Activated CD8-positive, alpha-beta T cell treated with anti-CD3 and anti-CD28 coated beads, Interleukin-2, amount 10 ng/mL, durations not matched to agents 7 days and 5 days (primary cell): ENCODE measurements at regions not wholly inside any gene's neighbourhood (a gene's known extent, or its start where the extent isn't known, plus 50 kb on each side); places are given as distances from the start of the nearest gene placed in this dataset.

Experiments used
- ATAC-seq: fragments of 150-1000 bp; cut with Tn5 transposase; one replicate; pipeline ENCODE4 v1.10.0; 2021; ENCODE audit warnings: moderate library complexity
- CTCF ChIA-PET: fragments of 350-600 bp; sonication (Branson Sonifier 250); formaldehyde crosslinking; loops from one replicate; lab custom pipeline; 2021; ENCODE audit warnings: antibody characterized with exemption; lab: Charles Lee
- POLR2A ChIA-PET: fragments of 350-600 bp; sonication (Branson Sonifier 250); formaldehyde crosslinking; loops from one replicate; lab custom pipeline; 2021; ENCODE audit warnings: antibody characterized with exemption; lab: Charles Lee
- DNase-seq: peaks from one replicate; pipeline ENCODE4 v3.0.0-alpha.2; 2020
- H3K27ac Mint-ChIP-seq: one replicate; pipeline ENCODE4 v1.8.0; 2021; ENCODE audit warnings: mild to moderate bottlenecking, mixed read lengths
- H3K27me3 Mint-ChIP-seq: one replicate; pipeline ENCODE4 v1.8.0; 2021; ENCODE audit warnings: low read depth, mixed read lengths
- H3K36me3 Mint-ChIP-seq: one replicate; pipeline ENCODE4 v1.8.0; 2021; ENCODE audit warnings: low read depth, mixed read lengths
- H3K4me1 Mint-ChIP-seq: one replicate; pipeline ENCODE4 v1.8.0; 2021; ENCODE audit warnings: low read depth, mixed read lengths
- H3K4me3 Mint-ChIP-seq: one replicate; pipeline ENCODE4 v1.8.0; 2021; ENCODE audit warnings: mild to moderate bottlenecking, mixed read lengths
- H3K9me3 Mint-ChIP-seq: one replicate; pipeline ENCODE4 v1.8.0; 2022; ENCODE audit warnings: mixed read lengths; ENCODE audit not compliant: insufficient read depth

DNA sequence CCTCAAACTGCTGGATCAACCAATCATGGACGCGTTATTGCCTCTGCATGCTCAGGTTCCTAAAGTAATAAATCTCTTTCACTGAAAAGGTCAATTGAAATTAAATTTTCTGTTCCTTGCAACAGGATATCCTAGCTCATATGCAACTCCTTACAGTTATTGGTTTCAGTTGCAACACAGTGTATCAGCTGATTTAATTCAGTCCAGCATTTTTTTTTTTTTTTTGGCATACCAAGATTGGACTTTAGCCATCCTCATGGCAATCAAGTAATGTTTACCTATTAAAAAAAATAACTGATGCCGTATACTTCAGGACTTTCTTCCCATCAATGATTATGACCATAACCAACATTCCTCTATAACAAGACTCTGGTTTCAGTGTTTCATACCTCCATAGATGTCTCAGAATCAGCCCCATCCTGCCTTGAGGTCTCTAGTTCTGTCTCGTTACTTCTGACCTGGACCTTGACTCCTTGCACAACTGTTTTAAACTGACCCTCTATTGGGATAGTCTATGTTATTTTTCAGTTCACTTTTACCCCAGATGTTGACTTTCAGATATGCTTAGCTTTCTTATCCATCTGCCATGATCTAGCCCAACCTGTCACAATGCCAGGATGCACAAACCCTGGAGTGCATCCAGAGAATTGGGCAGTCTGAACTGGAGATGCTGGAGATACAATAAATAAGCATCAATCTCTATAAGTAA, 265.0 kb upstream of the GADL1 start:
- no peak overlapping the region for H3K4me3 Mint-ChIP-seq
- CTCF ChIA-PET = no interaction called here
- H3K27ac Mint-ChIP-seq = no peak overlapping the region
- POLR2A ChIA-PET = no interaction called here
- DNase-seq (no peak), ATAC-seq (no peak)
- no peaks in the 10 kb centered on the region for H3K36me3 Mint-ChIP-seq
- no peaks in the 10 kb centered on the region for H3K27me3 Mint-ChIP-seq
- no peaks in the 10 kb centered on the region for H3K9me3 Mint-ChIP-seq
- peaks cover 6% of the 10 kb centered on the region for H3K4me1 Mint-ChIP-seq

DNA sequence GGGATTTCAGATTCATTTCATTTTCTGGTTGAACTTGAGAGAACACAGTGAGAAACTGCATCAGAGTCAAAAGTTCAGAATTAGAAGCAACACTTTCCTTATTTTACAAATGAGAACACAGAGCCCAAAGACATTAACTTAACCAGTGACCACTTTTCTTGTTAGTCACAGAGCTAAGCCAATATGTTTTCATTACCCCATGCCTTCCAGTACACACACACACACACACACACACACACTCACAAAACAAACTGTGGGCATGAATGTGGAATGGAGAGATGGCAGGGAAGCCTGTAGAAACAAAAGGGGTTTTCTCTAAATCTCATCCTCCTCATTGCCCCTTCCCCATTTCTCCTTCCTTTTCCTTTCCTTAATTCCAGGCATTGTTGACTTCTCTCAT, 267.4 kb upstream of the GADL1 start:
- no peaks in the 10 kb centered on the region for H3K36me3 Mint-ChIP-seq
- ATAC-seq (no peak), DNase-seq (no peak)
- peaks cover 4% of the 10 kb centered on the region for H3K4me1 Mint-ChIP-seq
- H3K27ac Mint-ChIP-seq = no peak overlapping the region
- ChIA-PET POLR2A (no interaction called here), CTCF (no interaction called here)
- H3K27me3 Mint-ChIP-seq = no peaks in the 10 kb centered on the region
- H3K4me3 Mint-ChIP-seq = no peak overlapping the region
- H3K9me3 Mint-ChIP-seq = no peaks in the 10 kb centered on the region

DNA sequence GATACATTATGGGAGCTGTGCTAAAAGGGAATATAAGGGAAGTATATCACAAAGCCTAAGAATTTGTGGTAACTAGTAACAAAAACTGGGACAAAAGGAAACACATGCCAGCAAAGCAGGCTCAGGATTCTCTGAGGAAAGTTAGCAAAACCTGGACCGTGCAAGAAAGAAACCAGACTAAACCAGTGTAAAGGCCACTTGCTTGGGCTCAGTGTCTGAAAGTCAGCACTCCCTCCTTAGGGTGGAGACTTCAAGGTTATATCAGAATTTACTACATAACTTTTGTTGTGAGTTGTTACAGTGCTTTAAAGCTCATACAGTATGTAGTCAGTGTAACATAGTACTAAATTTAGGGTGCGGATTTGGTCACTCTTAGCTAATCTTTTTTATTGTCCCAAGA, 269.9 kb upstream of the GADL1 start:
- Mint-ChIP-seq H3K9me3 (no peaks in the 10 kb centered on the region), H3K27ac (no peak overlapping the region), H3K4me3 (no peak overlapping the region), H3K36me3 (no peaks in the 10 kb centered on the region), H3K27me3 (no peaks in the 10 kb centered on the region), H3K4me1 (no peaks in the 10 kb centered on the region)
- no peak for DNase-seq
- ChIA-PET CTCF (interaction anchor here (1.5 kb wide), 1 partner anchor 9 kb away, joined by 3 read pairs; no protein-coding TSS in a partner anchor), POLR2A (no interaction called here)
- no peak for ATAC-seq

DNA sequence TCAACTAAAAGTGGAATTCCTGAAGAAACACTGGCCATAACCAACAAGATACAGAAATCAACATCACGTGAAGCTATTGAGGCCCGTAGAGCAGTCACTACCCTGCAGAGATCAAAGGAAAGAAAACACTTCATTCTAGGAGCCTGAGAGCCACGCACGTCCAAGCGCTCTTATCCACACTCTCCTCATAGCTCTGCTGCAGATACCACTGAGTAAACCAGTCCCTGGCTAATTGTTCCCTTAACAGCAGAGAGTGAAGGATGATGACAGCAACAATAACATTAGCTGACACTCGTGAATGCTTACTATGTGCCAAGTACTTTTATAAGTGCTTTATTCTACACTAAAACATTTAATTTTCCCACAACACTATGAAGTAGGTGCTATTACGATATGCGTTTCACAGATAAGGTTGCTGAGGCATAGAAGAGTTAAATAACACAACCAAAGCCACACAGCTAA, 271.0 kb upstream of the GADL1 start:
- DNase-seq (no peak), ATAC-seq (no peak)
- Mint-ChIP-seq H3K27me3 (no peaks in the 10 kb centered on the region), H3K27ac (no peak overlapping the region), H3K4me3 (no peak overlapping the region), H3K9me3 (no peaks in the 10 kb centered on the region), H3K36me3 (no peaks in the 10 kb centered on the region), H3K4me1 (no peaks in the 10 kb centered on the region)
- POLR2A ChIA-PET = no interaction called here
- CTCF ChIA-PET = interaction anchor here (1.5 kb wide), 1 partner anchor 10 kb away, joined by 3 read pairs; no protein-coding TSS in a partner anchor

DNA sequence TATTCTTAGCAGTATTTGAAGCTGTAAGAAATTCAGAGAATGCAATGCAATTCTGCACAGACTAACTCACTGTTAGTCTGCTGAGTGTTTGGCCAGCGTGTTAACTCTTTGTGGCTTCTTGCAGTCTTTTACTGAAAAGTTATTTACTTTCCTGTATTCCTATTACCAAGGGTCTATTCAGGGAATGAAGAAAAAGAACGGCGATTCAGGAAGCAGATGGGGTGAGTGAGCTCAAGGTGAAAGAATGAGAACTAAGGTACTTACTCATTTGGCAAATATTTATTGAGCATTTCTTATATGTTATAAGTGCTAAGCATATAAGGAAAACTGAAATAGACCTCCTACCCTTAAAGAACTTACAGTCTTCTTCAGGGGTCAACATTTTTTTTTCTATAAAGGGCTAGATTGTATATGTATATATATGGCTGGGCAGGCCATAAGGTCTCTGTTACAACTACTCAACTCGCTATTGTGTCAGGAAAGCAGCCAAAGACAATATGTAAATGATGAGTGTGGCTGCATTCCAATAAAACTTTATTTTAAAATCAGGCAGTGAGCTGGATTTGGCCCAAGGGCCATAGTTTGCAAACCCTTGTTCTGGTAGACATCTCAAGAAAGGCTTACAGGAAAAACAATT, 271.9 kb upstream of the GADL1 start:
- H3K4me3 Mint-ChIP-seq = no peak overlapping the region
- H3K36me3 Mint-ChIP-seq = no peaks in the 10 kb centered on the region
- H3K9me3 Mint-ChIP-seq = no peaks in the 10 kb centered on the region
- CTCF ChIA-PET = no interaction called here
- H3K4me1 Mint-ChIP-seq = no peaks in the 10 kb centered on the region
- no peaks in the 10 kb centered on the region for H3K27me3 Mint-ChIP-seq
- ATAC-seq = no peak
- no peak overlapping the region for H3K27ac Mint-ChIP-seq
- no peak for DNase-seq
- POLR2A ChIA-PET = no interaction called here

DNA sequence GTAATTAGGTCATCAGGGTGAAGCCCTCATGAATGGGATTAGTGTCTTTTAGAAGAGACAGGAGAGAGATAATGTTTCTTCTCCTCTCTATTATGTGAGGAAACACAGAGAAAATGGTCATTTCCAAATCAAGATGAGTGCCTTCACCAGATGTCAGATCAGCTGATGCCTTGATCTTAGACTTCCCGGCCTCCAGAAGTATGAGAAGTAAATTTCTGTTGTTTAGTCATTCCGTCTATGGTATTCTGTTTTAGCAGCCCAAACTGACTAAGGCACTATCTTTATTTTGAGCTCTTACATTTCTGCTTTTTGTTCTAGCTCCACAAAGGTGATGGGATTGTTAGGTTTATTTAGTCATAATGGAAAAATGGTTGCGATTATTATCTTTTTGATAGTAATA, 273.2 kb upstream of the GADL1 start:
- DNase-seq (no peak), ATAC-seq (no peak)
- ChIA-PET CTCF (no interaction called here), POLR2A (no interaction called here)
- Mint-ChIP-seq H3K36me3 (no peaks in the 10 kb centered on the region), H3K9me3 (no peaks in the 10 kb centered on the region), H3K4me1 (no peaks in the 10 kb centered on the region), H3K4me3 (no peak overlapping the region), H3K27me3 (no peaks in the 10 kb centered on the region), H3K27ac (no peak overlapping the region)

DNA sequence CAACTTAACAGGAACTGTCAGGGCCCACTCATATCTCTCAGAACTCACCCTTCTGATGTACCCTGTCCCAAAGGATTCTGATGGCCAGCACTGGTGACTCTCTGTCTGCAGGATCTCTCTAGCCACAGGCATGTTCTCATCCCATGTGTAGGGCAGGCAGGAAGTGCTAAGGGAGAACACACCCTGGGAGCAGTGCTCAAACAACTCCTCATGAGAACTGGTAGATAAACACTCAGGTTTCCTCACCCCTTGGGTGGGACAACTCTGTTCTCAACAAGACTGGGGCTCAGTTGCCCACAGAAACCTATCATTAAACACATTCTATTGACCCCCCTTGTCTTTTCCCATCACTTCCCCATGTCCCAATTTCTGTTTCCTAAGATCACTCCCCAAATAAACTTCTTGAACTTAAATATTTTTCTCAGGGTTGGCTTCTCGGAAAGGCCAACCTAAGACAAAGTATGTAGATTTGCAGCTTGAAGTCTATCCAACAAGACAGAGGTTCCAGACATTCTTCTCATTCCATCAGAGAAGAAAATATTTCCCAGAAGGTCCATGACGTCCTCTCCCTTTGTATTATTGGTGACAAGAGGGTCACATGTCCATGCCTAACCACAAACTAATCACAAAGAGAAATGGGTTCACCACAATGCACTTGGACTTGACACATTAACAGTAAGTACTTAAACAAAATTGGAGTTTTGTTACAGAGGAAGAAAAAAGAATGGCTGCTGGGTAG, 276.6 kb upstream of the GADL1 start:
- CTCF ChIA-PET = no interaction called here
- ATAC-seq (no peak), DNase-seq (no peak)
- Mint-ChIP-seq H3K4me3 (no peak overlapping the region), H3K9me3 (no peaks in the 10 kb centered on the region), H3K27me3 (no peaks in the 10 kb centered on the region), H3K27ac (no peak overlapping the region), H3K36me3 (no peaks in the 10 kb centered on the region), H3K4me1 (no peaks in the 10 kb centered on the region)
- POLR2A ChIA-PET = no interaction called here

DNA sequence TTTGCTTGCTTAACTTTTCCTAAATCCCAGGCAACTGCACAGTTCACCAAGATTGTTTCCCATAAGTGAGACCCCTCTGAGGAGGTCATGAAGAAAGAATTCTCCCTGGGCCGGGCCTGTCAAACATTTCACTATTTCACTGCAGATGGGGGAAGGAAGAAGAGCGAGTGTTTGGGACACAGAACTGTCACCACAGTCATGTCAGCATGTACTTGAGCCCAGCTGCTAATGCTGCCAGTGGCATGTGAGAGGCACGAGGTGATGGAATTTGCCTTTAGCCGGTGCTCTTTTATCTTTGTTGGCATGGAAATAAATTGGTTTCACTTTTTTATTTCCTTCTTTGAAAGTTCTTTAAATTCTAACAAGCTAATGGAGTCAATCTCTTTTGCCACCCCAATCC, 277.9 kb upstream of the GADL1 start:
- no peak for DNase-seq
- CTCF ChIA-PET = no interaction called here
- Mint-ChIP-seq H3K4me1 (no peaks in the 10 kb centered on the region), H3K27me3 (no peaks in the 10 kb centered on the region), H3K36me3 (no peaks in the 10 kb centered on the region), H3K4me3 (no peak overlapping the region), H3K27ac (no peak overlapping the region), H3K9me3 (no peaks in the 10 kb centered on the region)
- POLR2A ChIA-PET = no interaction called here
- ATAC-seq = no peak

DNA sequence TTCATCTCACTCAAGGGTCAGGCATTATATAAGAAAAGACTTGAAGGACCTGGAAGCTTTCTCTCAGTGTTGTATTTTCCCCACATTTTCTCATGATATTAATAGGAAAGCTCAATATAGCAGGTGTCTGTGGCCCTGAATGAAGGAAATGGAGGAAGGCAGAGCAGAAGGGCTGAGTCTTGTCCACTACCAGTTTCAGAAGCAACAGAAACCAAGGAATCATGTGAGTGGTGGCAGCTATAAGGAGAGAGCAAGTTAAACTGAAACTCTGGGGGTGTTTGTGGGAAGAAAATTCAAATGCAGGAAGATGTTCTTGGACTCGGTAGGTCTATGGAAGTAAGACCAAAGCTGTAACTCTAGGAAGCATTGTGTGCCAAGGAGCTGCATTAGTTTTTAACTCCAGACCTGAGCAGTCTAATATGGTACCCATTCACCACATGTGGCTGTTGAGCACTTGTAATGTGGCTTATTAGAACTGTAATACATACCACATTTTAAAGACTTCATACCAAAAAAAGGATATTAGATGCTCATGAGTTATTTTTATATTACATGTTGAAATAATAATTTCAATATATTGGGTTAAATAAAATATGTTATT, 278.8 kb upstream of the GADL1 start:
- H3K27me3 Mint-ChIP-seq = no peaks in the 10 kb centered on the region
- DNase-seq (no peak), ATAC-seq (no peak)
- no peaks in the 10 kb centered on the region for H3K4me1 Mint-ChIP-seq
- no peaks in the 10 kb centered on the region for H3K36me3 Mint-ChIP-seq
- POLR2A ChIA-PET = no interaction called here
- no peaks in the 10 kb centered on the region for H3K9me3 Mint-ChIP-seq
- CTCF ChIA-PET = no interaction called here
- H3K4me3 Mint-ChIP-seq = no peak overlapping the region
- no peak overlapping the region for H3K27ac Mint-ChIP-seq

DNA sequence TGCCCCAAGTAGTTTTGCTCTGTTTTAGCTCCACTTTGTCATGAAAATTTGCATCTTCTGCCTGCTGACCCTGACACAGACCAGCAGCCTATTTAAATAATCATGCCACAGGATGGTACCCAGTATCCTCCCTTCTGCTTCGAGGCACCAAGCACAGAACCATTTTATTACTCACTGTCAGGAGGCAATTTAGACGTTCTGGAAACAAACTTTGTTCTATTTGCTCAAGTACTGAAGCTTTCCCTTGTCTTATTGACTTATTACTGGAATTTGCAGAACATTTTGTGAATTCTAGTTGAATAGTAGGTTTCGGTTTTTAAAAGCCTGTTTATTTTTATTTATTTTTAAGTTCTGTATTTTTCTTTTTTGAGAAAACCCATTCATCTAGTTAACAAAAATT, 279.6 kb upstream of the GADL1 start:
- H3K27ac Mint-ChIP-seq = no peak overlapping the region
- POLR2A ChIA-PET = no interaction called here
- H3K4me3 Mint-ChIP-seq = no peak overlapping the region
- DNase-seq = no peak
- no peaks in the 10 kb centered on the region for H3K36me3 Mint-ChIP-seq
- CTCF ChIA-PET = no interaction called here
- H3K9me3 Mint-ChIP-seq = no peaks in the 10 kb centered on the region
- no peak for ATAC-seq
- H3K27me3 Mint-ChIP-seq = no peaks in the 10 kb centered on the region
- H3K4me1 Mint-ChIP-seq = no peaks in the 10 kb centered on the region

DNA sequence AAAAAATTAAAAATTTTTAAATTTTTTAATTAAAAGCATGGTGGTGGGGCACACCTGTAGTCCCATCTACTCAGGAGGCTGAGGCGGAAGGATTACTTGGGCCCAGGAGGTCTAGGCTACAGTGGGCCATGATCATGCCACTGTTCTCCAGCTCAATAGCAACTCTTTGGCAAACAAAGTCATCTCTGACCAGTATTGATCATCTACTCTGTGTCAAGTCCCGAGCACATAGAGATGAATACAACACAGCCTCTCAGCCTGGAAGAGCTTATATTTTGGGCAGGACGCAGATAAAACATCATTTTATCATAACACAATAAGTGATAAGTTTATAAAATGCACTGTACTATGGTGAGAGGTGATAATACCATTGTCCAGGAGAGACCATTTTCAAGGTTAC, 281.6 kb upstream of the GADL1 start:
- DNase-seq (no peak), ATAC-seq (no peak)
- Mint-ChIP-seq H3K27ac (no peak overlapping the region), H3K4me3 (no peak overlapping the region), H3K36me3 (no peaks in the 10 kb centered on the region), H3K9me3 (no peaks in the 10 kb centered on the region), H3K4me1 (no peaks in the 10 kb centered on the region), H3K27me3 (no peaks in the 10 kb centered on the region)
- CTCF ChIA-PET = no interaction called here
- POLR2A ChIA-PET = no interaction called here

DNA sequence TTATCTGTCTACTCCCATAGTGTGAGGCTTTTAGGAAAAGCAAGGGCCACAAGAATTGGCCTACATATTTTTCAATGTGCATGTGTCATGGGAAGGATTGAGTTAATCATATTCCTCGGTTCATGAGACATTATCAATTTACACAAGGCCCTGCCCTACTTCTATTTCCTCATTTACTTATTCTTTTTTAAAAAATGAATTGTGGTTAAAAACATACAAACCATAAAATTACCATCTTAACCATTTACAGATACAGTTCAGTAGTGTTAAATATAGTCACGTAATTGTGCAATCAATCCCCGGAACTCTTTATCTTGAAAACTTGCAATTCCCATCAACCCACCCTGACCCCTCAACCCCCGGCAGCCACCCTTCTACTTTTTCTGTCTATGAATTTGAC, 284.0 kb upstream of the GADL1 start:
- H3K9me3 Mint-ChIP-seq = no peaks in the 10 kb centered on the region
- H3K4me3 Mint-ChIP-seq = no peak overlapping the region
- CTCF ChIA-PET = no interaction called here
- no peak for DNase-seq
- no peak for ATAC-seq
- no peaks in the 10 kb centered on the region for H3K36me3 Mint-ChIP-seq
- no peak overlapping the region for H3K27ac Mint-ChIP-seq
- POLR2A ChIA-PET = no interaction called here
- H3K4me1 Mint-ChIP-seq = no peaks in the 10 kb centered on the region
- no peaks in the 10 kb centered on the region for H3K27me3 Mint-ChIP-seq
